ENCODE measurements at regions not wholly inside any gene's neighbourhood (a gene's known extent, or its start where the extent isn't known, plus 50 kb on each side); places are given as distances from the start of the nearest gene placed in this dataset.

DNA sequence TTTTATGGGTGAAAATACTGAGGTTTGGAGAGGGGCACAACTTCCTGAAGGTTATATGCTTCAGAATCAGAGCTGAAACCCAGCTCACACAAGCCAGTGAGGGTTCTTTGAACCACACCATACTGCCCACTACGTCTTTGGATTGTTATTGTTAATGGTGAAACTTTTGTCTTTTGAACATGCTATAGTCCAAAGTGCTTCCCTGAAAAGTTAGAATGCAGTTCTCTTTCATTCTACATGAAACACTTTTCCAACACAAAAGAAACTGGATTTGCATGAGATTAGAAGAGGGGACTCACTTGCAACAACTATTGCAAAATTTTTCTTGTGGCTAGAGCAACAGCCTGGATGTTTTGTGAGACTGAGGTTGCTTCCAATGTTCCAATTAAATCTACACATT is 473.6 kb downstream of the SOX2 start:
- TF ChIP-seq CEBPB (IDR thresholded peaks at IDR 0.05; ENCODE audit: low read depth, low read length) = no peak
- TF ChIP-seq POLR2A (IDR thresholded peaks at IDR 0.05; ENCODE audit: low read depth, low read length) = no peak
- no peak for TF ChIP-seq CTCF (conservative IDR thresholded peaks at IDR 0.05; ENCODE audit: low read depth, low read length)
- TF ChIP-seq BHLHE40 (IDR thresholded peaks at IDR 0.05; ENCODE audit: low read depth, low read length) = no peak
- TF ChIP-seq NFE2L2 (IDR thresholded peaks at IDR 0.05; ENCODE audit: low read depth, low read length) = no peak
- no peak for TF ChIP-seq RFX5 (IDR thresholded peaks at IDR 0.05; ENCODE audit: low read depth, low read length)
- no peak for TF ChIP-seq ELK1 (IDR thresholded peaks at IDR 0.05; ENCODE audit: borderline replicate concordance, low read depth, low read length)
- no peak for TF ChIP-seq MAZ (IDR thresholded peaks at IDR 0.05; ENCODE audit: borderline replicate concordance, low read depth, low read length)
- no peak for TF ChIP-seq FOS (IDR thresholded peaks at IDR 0.05; ENCODE audit: low read depth, low read length)
- TF ChIP-seq MXI1 (IDR thresholded peaks at IDR 0.05; ENCODE audit: borderline replicate concordance, low read depth, low read length) = no peak
- TF ChIP-seq RCOR1 (IDR thresholded peaks at IDR 0.05; ENCODE audit: insufficient replicate concordance, low read length) = no peak
- no peak for TF ChIP-seq RAD21 (IDR thresholded peaks at IDR 0.05; ENCODE audit: low read length)
